NCI-H69 (cell line): ENCODE measurements at regions not wholly inside any gene's neighbourhood (a gene's known extent, or its start where the extent isn't known, plus 50 kb on each side); places are given as distances from the start of the nearest gene placed in this dataset.
"Not testable (repeated sequence)": the region's sequence is repeated elsewhere in the genome, so short reads cannot be mapped to it uniquely, and the experiment has no call there.

Source experiments
- DNase-seq: peaks from one replicate; lab custom pipeline; 2025; lab: John Stamatoyannopoulos, UW

- peak; percentile 14 for DNase-seq
Measured at GRCh38 chr1:194917769-194918168, 1690.5 kb downstream of the KCNT2 start.

GRCh38 chr1:194908643-194909042 is 1699.6 kb downstream of the KCNT2 start:
- DNase-seq = no peak

- DNase-seq = no peak
Measured at GRCh38 chr1:194903524-194903923, 1704.7 kb downstream of the KCNT2 start.

GRCh38 chr1:194889310-194889709 is 1702.9 kb upstream of the B3GALT2 start:
- DNase-seq = no peak

GRCh38 chr1:194870860-194871259 is 1684.4 kb upstream of the B3GALT2 start:
- DNase-seq = peak; percentile 30

GRCh38 chr1:194866153-194866552 is 1679.7 kb upstream of the B3GALT2 start:
- no peak for DNase-seq

GRCh38 chr1:194865383-194865782 is 1679.0 kb upstream of the B3GALT2 start:
- DNase-seq = peak; percentile 60

GRCh38 chr1:194862129-194862528 is 1675.7 kb upstream of the B3GALT2 start:
- no peak for DNase-seq

GRCh38 chr1:194860248-194861201 is 1674.1 kb upstream of the B3GALT2 start:
- no peak for DNase-seq

- not testable (repeated sequence) for DNase-seq
Measured at GRCh38 chr1:194859481-194860154, 1673.2 kb upstream of the B3GALT2 start.

GRCh38 chr1:194858811-194859480 is 1672.5 kb upstream of the B3GALT2 start:
- not testable (repeated sequence) for DNase-seq

GRCh38 chr1:194857413-194857812 is 1671.0 kb upstream of the B3GALT2 start:
- no peak for DNase-seq

GRCh38 chr1:194848846-194849245 is 1662.4 kb upstream of the B3GALT2 start:
- DNase-seq = no peak

- DNase-seq = no peak
Measured at GRCh38 chr1:194846488-194846887, 1660.1 kb upstream of the B3GALT2 start.

GRCh38 chr1:194843077-194843476 is 1656.7 kb upstream of the B3GALT2 start:
- no peak for DNase-seq

GRCh38 chr1:194833111-194833510 is 1646.7 kb upstream of the B3GALT2 start:
- no peak for DNase-seq

GRCh38 chr1:194831595-194831994 is 1645.2 kb upstream of the B3GALT2 start:
- not testable (repeated sequence) for DNase-seq

GRCh38 chr1:194830387-194830786 is 1644.0 kb upstream of the B3GALT2 start:
- no peak for DNase-seq

GRCh38 chr1:194829492-194829891 is 1643.1 kb upstream of the B3GALT2 start:
- DNase-seq = no peak

- DNase-seq = no peak
Measured at GRCh38 chr1:194825382-194825781, 1639.0 kb upstream of the B3GALT2 start.

- no peak for DNase-seq
Measured at GRCh38 chr1:194821091-194821490, 1634.7 kb upstream of the B3GALT2 start.

GRCh38 chr1:194818674-194819073 is 1632.3 kb upstream of the B3GALT2 start:
- no peak for DNase-seq

GRCh38 chr1:194816859-194817258 is 1630.4 kb upstream of the B3GALT2 start:
- no peak for DNase-seq
